ENCODE measurements at regions not wholly inside any gene's neighbourhood (a gene's known extent, or its start where the extent isn't known, plus 50 kb on each side); places are given as distances from the start of the nearest gene placed in this dataset.

GRCh38 chr2:142722569-142722968 lies 154.9 kb upstream of the KYNU start:
- H3K36me3 Mint-ChIP-seq, result no peaks in the 10 kb centered on the region
- no peaks in the 10 kb centered on the region for H3K4me1 Mint-ChIP-seq
- Histone ChIP-seq H3K4me1 (ENCODE audit: control insufficient read depth in 1 of 2, extremely low read depth in 1 of 2, insufficient read depth in 2 of 2, low read length in 2 of 2) (no peaks in the 10 kb centered on the region), H3K27ac (ENCODE audit: low read length) (no peak overlapping the region), H3K36me3 (ENCODE audit: control insufficient read depth in 2 of 2, extremely low read depth in 1 of 2, insufficient read depth in 1 of 2, low read length in 1 of 2) (no peaks in the 10 kb centered on the region), H3K27me3 (replicated peaks in 1 of 2; ENCODE audit: control insufficient read depth in 2 of 2, extremely low read depth in 1 of 2, insufficient read depth in 2 of 2, low read length in 1 of 2) (no peaks in the 10 kb centered on the region), H3K4me3 (ENCODE audit: control insufficient read depth in 1 of 2, extremely low read depth in 1 of 2, low read length in 1 of 2) (no peak overlapping the region), H3K9me3 (no peaks in the 10 kb centered on the region)
- no peak overlapping the region for H3K27ac Mint-ChIP-seq
- no peak for ATAC-seq (replicated peaks in 1 of 4)
- POLR2A ChIA-PET, result no interaction called here
- H3K9me3 Mint-ChIP-seq, result peaks cover 0 to 6% (median 5%) of the 10 kb centered on the region in 3 donors
- CTCF ChIA-PET, result no interaction called here
- H3K4me3 Mint-ChIP-seq, result no peak overlapping the region
- DNase-seq, result no peak
- H3K27me3 Mint-ChIP-seq, result no peaks in the 10 kb centered on the region

GRCh38 chr2:142722086-142722485 lies 155.4 kb upstream of the KYNU start:
- ATAC-seq (replicated peaks in 1 of 4) (no peak), DNase-seq (no peak)
- no peaks in the 10 kb centered on the region for H3K4me1 Mint-ChIP-seq
- peaks cover 0 to 4% (median 4%) of the 10 kb centered on the region in 3 donors for H3K9me3 Mint-ChIP-seq
- H3K36me3 ChIP-seq (ENCODE audit: control insufficient read depth in 2 of 2, extremely low read depth in 1 of 2, insufficient read depth in 1 of 2, low read length in 1 of 2), result no peaks in the 10 kb centered on the region
- WGBS (ENCODE audit: insufficient coverage), result no CpG with 5 or more reads among the region's 1 CpG
- no peak overlapping the region for H3K27ac Mint-ChIP-seq
- H3K4me3 Mint-ChIP-seq, result no peak overlapping the region
- no peaks in the 10 kb centered on the region for H3K9me3 ChIP-seq
- ChIA-PET POLR2A (no interaction called here), CTCF (no interaction called here)
- H3K36me3 Mint-ChIP-seq, result no peaks in the 10 kb centered on the region
- H3K4me1 ChIP-seq (ENCODE audit: control insufficient read depth in 1 of 2, extremely low read depth in 1 of 2, insufficient read depth in 2 of 2, low read length in 2 of 2), result no peaks in the 10 kb centered on the region
- no peak overlapping the region for H3K27ac ChIP-seq (ENCODE audit: low read length)
- H3K27me3 Mint-ChIP-seq, result no peaks in the 10 kb centered on the region
- no peak overlapping the region for H3K4me3 ChIP-seq (ENCODE audit: control insufficient read depth in 1 of 2, extremely low read depth in 1 of 2, low read length in 1 of 2)
- H3K27me3 ChIP-seq (replicated peaks in 1 of 2; ENCODE audit: control insufficient read depth in 2 of 2, extremely low read depth in 1 of 2, insufficient read depth in 2 of 2, low read length in 1 of 2), result no peaks in the 10 kb centered on the region

GRCh38 chr2:142721015-142721414 lies 156.4 kb upstream of the KYNU start:
- Mint-ChIP-seq H3K36me3 (no peaks in the 10 kb centered on the region), H3K27ac (no peak overlapping the region), H3K4me3 (no peak overlapping the region), H3K9me3 (peaks cover 0 to 4% (median 4%) of the 10 kb centered on the region in 3 donors), H3K27me3 (no peaks in the 10 kb centered on the region), H3K4me1 (no peaks in the 10 kb centered on the region)
- no peak for DNase-seq
- ATAC-seq (replicated peaks in 1 of 4), result no peak
- H3K4me3 ChIP-seq (ENCODE audit: control insufficient read depth in 1 of 2, extremely low read depth in 1 of 2, low read length in 1 of 2), result no peak overlapping the region
- no peaks in the 10 kb centered on the region for H3K27me3 ChIP-seq (replicated peaks in 1 of 2; ENCODE audit: control insufficient read depth in 2 of 2, extremely low read depth in 1 of 2, insufficient read depth in 2 of 2, low read length in 1 of 2)
- no peaks in the 10 kb centered on the region for H3K4me1 ChIP-seq (ENCODE audit: control insufficient read depth in 1 of 2, extremely low read depth in 1 of 2, insufficient read depth in 2 of 2, low read length in 2 of 2)
- H3K9me3 ChIP-seq, result no peaks in the 10 kb centered on the region
- no CpG with 5 or more reads among the region's 2 CpGs for WGBS (ENCODE audit: insufficient coverage)
- no peak overlapping the region for H3K27ac ChIP-seq (ENCODE audit: low read length)
- POLR2A ChIA-PET, result no interaction called here
- H3K36me3 ChIP-seq (ENCODE audit: control insufficient read depth in 2 of 2, extremely low read depth in 1 of 2, insufficient read depth in 1 of 2, low read length in 1 of 2), result no peaks in the 10 kb centered on the region
- CTCF ChIA-PET, result no interaction called here

- Mint-ChIP-seq H3K9me3 (peaks cover 0 to 5% (median 4%) of the 10 kb centered on the region in 3 donors), H3K27me3 (no peaks in the 10 kb centered on the region), H3K36me3 (no peaks in the 10 kb centered on the region), H3K27ac (no peak overlapping the region), H3K4me1 (no peaks in the 10 kb centered on the region), H3K4me3 (no peak overlapping the region)
- ATAC-seq (replicated peaks in 1 of 4) (no peak), DNase-seq (no peak)
- Histone ChIP-seq H3K4me1 (ENCODE audit: control insufficient read depth in 1 of 2, extremely low read depth in 1 of 2, insufficient read depth in 2 of 2, low read length in 2 of 2) (no peaks in the 10 kb centered on the region), H3K27ac (ENCODE audit: low read length) (no peak overlapping the region), H3K9me3 (no peaks in the 10 kb centered on the region), H3K27me3 (replicated peaks in 1 of 2; ENCODE audit: control insufficient read depth in 2 of 2, extremely low read depth in 1 of 2, insufficient read depth in 2 of 2, low read length in 1 of 2) (no peaks in the 10 kb centered on the region), H3K4me3 (ENCODE audit: control insufficient read depth in 1 of 2, extremely low read depth in 1 of 2, low read length in 1 of 2) (no peak overlapping the region), H3K36me3 (ENCODE audit: control insufficient read depth in 2 of 2, extremely low read depth in 1 of 2, insufficient read depth in 1 of 2, low read length in 1 of 2) (no peaks in the 10 kb centered on the region)
- POLR2A ChIA-PET, result no interaction called here
- WGBS (ENCODE audit: insufficient coverage), result 92% methylated on average over 4 of the region's 7 CpGs
- CTCF ChIA-PET, result no interaction called here
Observed at GRCh38 chr2:142718576-142719155, 158.8 kb upstream of the KYNU start.

- Mint-ChIP-seq H3K36me3 (no peaks in the 10 kb centered on the region), H3K4me1 (no peaks in the 10 kb centered on the region), H3K27ac (no peak overlapping the region), H3K9me3 (peaks cover 0 to 7% (median 4%) of the 10 kb centered on the region in 3 donors), H3K4me3 (no peak overlapping the region), H3K27me3 (no peaks in the 10 kb centered on the region)
- ChIA-PET CTCF (no interaction called here), POLR2A (no interaction called here)
- ATAC-seq (replicated peaks in 1 of 4) (no peak), DNase-seq (no peak)
- H3K27ac ChIP-seq (ENCODE audit: low read length), result no peak overlapping the region
- no peaks in the 10 kb centered on the region for H3K27me3 ChIP-seq (replicated peaks in 1 of 2; ENCODE audit: control insufficient read depth in 2 of 2, extremely low read depth in 1 of 2, insufficient read depth in 2 of 2, low read length in 1 of 2)
- 96% methylated on average over 4 of the region's 6 CpGs for WGBS (ENCODE audit: insufficient coverage)
- H3K4me3 ChIP-seq (ENCODE audit: control insufficient read depth in 1 of 2, extremely low read depth in 1 of 2, low read length in 1 of 2), result no peak overlapping the region
- H3K36me3 ChIP-seq (ENCODE audit: control insufficient read depth in 2 of 2, extremely low read depth in 1 of 2, insufficient read depth in 1 of 2, low read length in 1 of 2), result no peaks in the 10 kb centered on the region
- no peaks in the 10 kb centered on the region for H3K9me3 ChIP-seq
- no peaks in the 10 kb centered on the region for H3K4me1 ChIP-seq (ENCODE audit: control insufficient read depth in 1 of 2, extremely low read depth in 1 of 2, insufficient read depth in 2 of 2, low read length in 2 of 2)
Observed at GRCh38 chr2:142716463-142717242, 160.8 kb upstream of the KYNU start.

GRCh38 chr2:142714600-142714999 lies 162.9 kb upstream of the KYNU start:
- Histone ChIP-seq H3K4me1 (ENCODE audit: control insufficient read depth in 1 of 2, extremely low read depth in 1 of 2, insufficient read depth in 2 of 2, low read length in 2 of 2) (no peaks in the 10 kb centered on the region), H3K27ac (ENCODE audit: low read length) (no peak overlapping the region), H3K4me3 (ENCODE audit: control insufficient read depth in 1 of 2, extremely low read depth in 1 of 2, low read length in 1 of 2) (no peak overlapping the region), H3K27me3 (replicated peaks in 1 of 2; ENCODE audit: control insufficient read depth in 2 of 2, extremely low read depth in 1 of 2, insufficient read depth in 2 of 2, low read length in 1 of 2) (no peaks in the 10 kb centered on the region), H3K36me3 (ENCODE audit: control insufficient read depth in 2 of 2, extremely low read depth in 1 of 2, insufficient read depth in 1 of 2, low read length in 1 of 2) (no peaks in the 10 kb centered on the region), H3K9me3 (no peaks in the 10 kb centered on the region)
- peaks cover 0 to 4% (median 3%) of the 10 kb centered on the region in 3 donors for H3K9me3 Mint-ChIP-seq
- POLR2A ChIA-PET, result no interaction called here
- CTCF ChIA-PET, result no interaction called here
- H3K27me3 Mint-ChIP-seq, result no peaks in the 10 kb centered on the region
- WGBS (ENCODE audit: insufficient coverage), result no CpG with 5 or more reads among the region's 2 CpGs
- DNase-seq (no peak), ATAC-seq (replicated peaks in 1 of 4) (no peak)
- H3K4me1 Mint-ChIP-seq, result no peaks in the 10 kb centered on the region
- H3K27ac Mint-ChIP-seq, result no peak overlapping the region
- H3K4me3 Mint-ChIP-seq, result no peak overlapping the region
- H3K36me3 Mint-ChIP-seq, result no peaks in the 10 kb centered on the region

All from T-cell (primary cell).